ENCODE measurements at regions not wholly inside any gene's neighbourhood (a gene's known extent, or its start where the extent isn't known, plus 50 kb on each side); places are given as distances from the start of the nearest gene placed in this dataset.

DNA sequence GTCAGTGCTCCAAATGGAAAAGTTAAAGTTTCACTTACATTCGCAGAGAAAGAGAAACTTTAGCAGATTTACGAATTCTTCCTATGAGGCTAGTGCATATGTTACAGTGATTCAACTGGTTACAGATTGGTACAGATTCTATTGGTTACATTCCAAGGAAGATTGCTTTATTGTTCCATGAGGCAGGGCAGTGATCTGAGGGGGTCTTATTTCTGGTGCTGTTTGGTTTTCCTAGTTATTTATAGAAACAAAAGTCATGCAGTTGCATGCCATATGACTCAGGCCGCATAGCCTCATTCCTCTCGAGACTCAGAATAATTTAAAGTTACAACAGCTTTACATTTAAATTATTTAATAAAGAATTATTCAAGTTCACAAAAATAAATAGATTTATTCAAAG, 385.4 kb upstream of the SYT4 start:
- no peak for TF ChIP-seq EZH2phosphoT487 (IDR thresholded peaks at IDR 0.05; ENCODE audit: insufficient read depth, low read depth)
- no peak for TF ChIP-seq EZH2 (IDR thresholded peaks at IDR 0.05; ENCODE audit: insufficient read depth, poor library complexity, severe bottlenecking)
